K562 (cell line): ENCODE measurements at regions not wholly inside any gene's neighbourhood (a gene's known extent, or its start where the extent isn't known, plus 50 kb on each side); places are given as distances from the start of the nearest gene placed in this dataset.
A peak's percentile ranks its signal among the peaks of the same experiment; 100 is the strongest.

Experiments
- NCOA2 ChIP-seq, 2 experiments: fragments of 450-650 bp; IDR thresholded peaks; 2 replicates each; pipeline ENCODE4 v1.6.1; 2018; ENCODE audit warnings: mild to moderate bottlenecking in 2 of 2, moderate library complexity in 1 of 2; ENCODE audit not compliant: partially characterized antibody in 2 of 2
- NFE2 ChIP-seq: IDR thresholded peaks from 2 replicates; pipeline ENCODE4 v1.6.1; 2014; ENCODE audit warnings: antibody characterized with exemption, low read depth
- POU5F1 ChIP-seq: fragments of 150-350 bp; IDR thresholded peaks from 2 replicates; pipeline ENCODE4 v1.6.1; 2014; ENCODE audit warnings: borderline replicate concordance, low read length, low read depth, mild to moderate bottlenecking; ENCODE audit not compliant: partially characterized antibody
- SIX5 ChIP-seq, 2 experiments: IDR thresholded peaks; 2 replicates each; pipeline ENCODE4 v1.6.1; 2011; ENCODE audit warnings: low read length in 2 of 2, borderline replicate concordance in 1 of 2, low read depth in 1 of 2, mild to moderate bottlenecking in 1 of 2, moderate library complexity in 1 of 2; ENCODE audit not compliant: insufficient read depth in 1 of 2
- STAT5B ChIP-seq: fragments of 250-450 bp; sonication (Bioruptor Pico); IDR thresholded peaks from 2 replicates; pipeline ENCODE4 v1.8.0; 2021; ENCODE audit warnings: mild to moderate bottlenecking, inconsistent platforms
- ZNF584 ChIP-seq: fragments of 200-800 bp; sonication (Bioruptor generic); IDR thresholded peaks from 2 replicates; pipeline ENCODE4 v1.6.1; 2016; ENCODE audit warnings: low read depth, mild to moderate bottlenecking, missing genetic modification characterization, missing compliant biosample characterization
- ZNF766 ChIP-seq: fragments of 200-800 bp; sonication (Bioruptor generic); conservative IDR thresholded peaks from 2 replicates; pipeline ENCODE4 v1.6.1; 2016; ENCODE audit warnings: missing genetic modification characterization, missing compliant biosample characterization
- TF ChIP-seq, protein P1 (sequence below), 2 experiments: fragments of 450-650 bp in 1 of 2; sonication (generic) in 1 of 2; formaldehyde crosslinking in 1 of 2; IDR thresholded peaks; 2 replicates each; pipeline versions ENCODE4 v1.7.1 to v1.9.0; 2016 to 2022; ENCODE audit warnings: inconsistent platforms in 1 of 2, mild to moderate bottlenecking in 1 of 2, missing genetic modification reagents in 1 of 2
- TF ChIP-seq, protein P2 (sequence below), 2 experiments: IDR thresholded peaks in 1 of 2; conservative IDR thresholded peaks in 1 of 2; 2 replicates each; pipeline ENCODE4 v1.6.1; 2016; ENCODE audit warnings: low read depth in 2 of 2, mild to moderate bottlenecking in 1 of 2, missing compliant biosample characterization in 1 of 2, missing genetic modification characterization in 1 of 2, moderate library complexity in 1 of 2
- TF ChIP-seq, protein P3 (sequence below): fragments of 150-350 bp; IDR thresholded peaks from 2 replicates; pipeline ENCODE4 v1.6.1; 2014; ENCODE audit warnings: low read depth, mild to moderate bottlenecking, low read length, borderline replicate concordance

DNA sequence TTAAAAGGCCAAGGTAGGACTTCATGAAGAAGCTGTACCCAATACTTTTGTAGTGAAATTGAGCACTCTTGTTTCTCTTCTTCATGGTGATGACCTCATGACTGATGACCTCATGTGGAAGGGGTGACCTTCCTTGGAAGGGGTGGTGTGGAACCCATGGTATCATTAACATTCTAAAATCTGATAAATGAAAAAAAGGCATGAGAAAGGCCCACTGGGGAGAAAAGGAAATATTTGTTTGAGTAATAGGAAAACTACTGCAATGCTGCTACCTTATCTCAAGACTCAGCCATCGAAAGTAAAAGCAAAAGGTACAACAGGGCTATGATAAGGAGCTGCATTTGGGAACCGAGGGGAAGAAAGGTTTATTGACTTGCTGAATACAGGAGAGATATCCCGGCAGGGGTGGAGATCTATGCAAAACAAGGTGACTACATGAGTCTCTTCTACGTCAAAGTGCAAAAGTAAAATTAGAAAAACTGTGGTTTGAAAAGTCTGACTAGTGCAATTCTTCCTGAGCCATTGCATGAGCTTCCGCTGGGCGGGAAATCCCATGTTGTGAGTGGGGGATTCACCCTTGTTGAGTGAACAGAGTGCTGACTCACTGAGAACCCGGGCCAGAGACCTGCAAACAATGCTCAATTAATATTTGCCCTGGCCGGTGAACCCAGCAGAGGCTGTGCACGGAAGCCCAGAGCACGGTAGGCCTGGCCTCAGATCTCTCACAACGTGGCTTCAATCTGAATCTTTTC lies 138.9 kb upstream of the RFC3 start (continued):
- TF ChIP-seq, protein P1, sequence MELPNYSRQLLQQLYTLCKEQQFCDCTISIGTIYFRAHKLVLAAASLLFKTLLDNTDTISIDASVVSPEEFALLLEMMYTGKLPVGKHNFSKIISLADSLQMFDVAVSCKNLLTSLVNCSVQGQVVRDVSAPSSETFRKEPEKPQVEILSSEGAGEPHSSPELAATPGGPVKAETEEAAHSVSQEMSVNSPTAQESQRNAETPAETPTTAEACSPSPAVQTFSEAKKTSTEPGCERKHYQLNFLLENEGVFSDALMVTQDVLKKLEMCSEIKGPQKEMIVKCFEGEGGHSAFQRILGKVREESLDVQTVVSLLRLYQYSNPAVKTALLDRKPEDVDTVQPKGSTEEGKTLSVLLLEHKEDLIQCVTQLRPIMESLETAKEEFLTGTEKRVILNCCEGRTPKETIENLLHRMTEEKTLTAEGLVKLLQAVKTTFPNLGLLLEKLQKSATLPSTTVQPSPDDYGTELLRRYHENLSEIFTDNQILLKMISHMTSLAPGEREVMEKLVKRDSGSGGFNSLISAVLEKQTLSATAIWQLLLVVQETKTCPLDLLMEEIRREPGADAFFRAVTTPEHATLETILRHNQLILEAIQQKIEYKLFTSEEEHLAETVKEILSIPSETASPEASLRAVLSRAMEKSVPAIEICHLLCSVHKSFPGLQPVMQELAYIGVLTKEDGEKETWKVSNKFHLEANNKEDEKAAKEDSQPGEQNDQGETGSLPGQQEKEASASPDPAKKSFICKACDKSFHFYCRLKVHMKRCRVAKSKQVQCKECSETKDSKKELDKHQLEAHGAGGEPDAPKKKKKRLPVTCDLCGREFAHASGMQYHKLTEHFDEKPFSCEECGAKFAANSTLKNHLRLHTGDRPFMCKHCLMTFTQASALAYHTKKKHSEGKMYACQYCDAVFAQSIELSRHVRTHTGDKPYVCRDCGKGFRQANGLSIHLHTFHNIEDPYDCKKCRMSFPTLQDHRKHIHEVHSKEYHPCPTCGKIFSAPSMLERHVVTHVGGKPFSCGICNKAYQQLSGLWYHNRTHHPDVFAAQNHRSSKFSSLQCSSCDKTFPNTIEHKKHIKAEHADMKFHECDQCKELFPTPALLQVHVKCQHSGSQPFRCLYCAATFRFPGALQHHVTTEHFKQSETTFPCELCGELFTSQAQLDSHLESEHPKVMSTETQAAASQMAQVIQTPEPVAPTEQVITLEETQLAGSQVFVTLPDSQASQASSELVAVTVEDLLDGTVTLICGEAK (IDR thresholded peaks at IDR 0.05), result no peak
- TF ChIP-seq, protein P1 (CRISPR knock-in tag; IDR thresholded peaks at IDR 0.05), result no peak
- TF ChIP-seq STAT5B (CRISPR knock-in tag), result no peak
- no peak for TF ChIP-seq ZNF584
- no peak for TF ChIP-seq NCOA2 (IDR thresholded peaks at IDR 0.05; ENCODE audit: partially characterized antibody in 2 of 2)
- TF ChIP-seq POU5F1, result no peak
- TF ChIP-seq, protein P2, sequence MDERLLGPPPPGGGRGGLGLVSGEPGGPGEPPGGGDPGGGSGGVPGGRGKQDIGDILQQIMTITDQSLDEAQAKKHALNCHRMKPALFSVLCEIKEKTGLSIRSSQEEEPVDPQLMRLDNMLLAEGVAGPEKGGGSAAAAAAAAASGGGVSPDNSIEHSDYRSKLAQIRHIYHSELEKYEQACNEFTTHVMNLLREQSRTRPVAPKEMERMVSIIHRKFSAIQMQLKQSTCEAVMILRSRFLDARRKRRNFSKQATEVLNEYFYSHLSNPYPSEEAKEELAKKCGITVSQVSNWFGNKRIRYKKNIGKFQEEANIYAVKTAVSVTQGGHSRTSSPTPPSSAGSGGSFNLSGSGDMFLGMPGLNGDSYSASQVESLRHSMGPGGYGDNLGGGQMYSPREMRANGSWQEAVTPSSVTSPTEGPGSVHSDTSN (CRISPR knock-in tag; IDR thresholded peaks at IDR 0.05; ENCODE audit: low read depth), result no peak
- TF ChIP-seq, protein P2 (tag; conservative IDR thresholded peaks at IDR 0.05; ENCODE audit: low read depth), result no peak
- TF ChIP-seq ZNF766 (CRISPR knock-in tag), result peak; percentile 91
- TF ChIP-seq SIX5 (IDR thresholded peaks at IDR 0.05; ENCODE audit: borderline replicate concordance in 1 of 2, insufficient read depth in 1 of 2, low read depth in 1 of 2, low read length in 2 of 2), result no peak
- TF ChIP-seq NFE2, result peak; percentile 68
- TF ChIP-seq, protein P3, sequence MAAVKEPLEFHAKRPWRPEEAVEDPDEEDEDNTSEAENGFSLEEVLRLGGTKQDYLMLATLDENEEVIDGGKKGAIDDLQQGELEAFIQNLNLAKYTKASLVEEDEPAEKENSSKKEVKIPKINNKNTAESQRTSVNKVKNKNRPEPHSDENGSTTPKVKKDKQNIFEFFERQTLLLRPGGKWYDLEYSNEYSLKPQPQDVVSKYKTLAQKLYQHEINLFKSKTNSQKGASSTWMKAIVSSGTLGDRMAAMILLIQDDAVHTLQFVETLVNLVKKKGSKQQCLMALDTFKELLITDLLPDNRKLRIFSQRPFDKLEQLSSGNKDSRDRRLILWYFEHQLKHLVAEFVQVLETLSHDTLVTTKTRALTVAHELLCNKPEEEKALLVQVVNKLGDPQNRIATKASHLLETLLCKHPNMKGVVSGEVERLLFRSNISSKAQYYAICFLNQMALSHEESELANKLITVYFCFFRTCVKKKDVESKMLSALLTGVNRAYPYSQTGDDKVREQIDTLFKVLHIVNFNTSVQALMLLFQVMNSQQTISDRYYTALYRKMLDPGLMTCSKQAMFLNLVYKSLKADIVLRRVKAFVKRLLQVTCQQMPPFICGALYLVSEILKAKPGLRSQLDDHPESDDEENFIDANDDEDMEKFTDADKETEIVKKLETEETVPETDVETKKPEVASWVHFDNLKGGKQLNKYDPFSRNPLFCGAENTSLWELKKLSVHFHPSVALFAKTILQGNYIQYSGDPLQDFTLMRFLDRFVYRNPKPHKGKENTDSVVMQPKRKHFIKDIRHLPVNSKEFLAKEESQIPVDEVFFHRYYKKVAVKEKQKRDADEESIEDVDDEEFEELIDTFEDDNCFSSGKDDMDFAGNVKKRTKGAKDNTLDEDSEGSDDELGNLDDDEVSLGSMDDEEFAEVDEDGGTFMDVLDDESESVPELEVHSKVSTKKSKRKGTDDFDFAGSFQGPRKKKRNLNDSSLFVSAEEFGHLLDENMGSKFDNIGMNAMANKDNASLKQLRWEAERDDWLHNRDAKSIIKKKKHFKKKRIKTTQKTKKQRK, result no peak
